PFSK-1 (cell line): ENCODE measurements at regions not wholly inside any gene's neighbourhood (a gene's known extent, or its start where the extent isn't known, plus 50 kb on each side); places are given as distances from the start of the nearest gene placed in this dataset.

Experiments used
- FOXP2 ChIP-seq: optimal IDR thresholded peaks from 2 replicates; pipeline ENCODE3; 2011; ENCODE audit warnings: borderline replicate concordance, control low read depth, inconsistent platforms; ENCODE audit not compliant: insufficient read depth; ENCODE audit errors: extremely low read length, extremely low read depth
- POLR2AphosphoS5 ChIP-seq: IDR thresholded peaks from 2 replicates; pipeline ENCODE4 v1.6.1; 2012; ENCODE audit warnings: low read depth, mild to moderate bottlenecking, control low read depth, low read length, moderate library complexity
- REST ChIP-seq, 2 experiments: IDR thresholded peaks; 2 replicates each; pipeline versions ENCODE4 v1.6.1 to v1.8.0; 2011 to 2012; ENCODE audit warnings: low read depth in 2 of 2, low read length in 2 of 2, control low read depth in 1 of 2, inconsistent platforms in 1 of 2, mild to moderate bottlenecking in 1 of 2, moderate library complexity in 1 of 2; ENCODE audit not compliant: insufficient read depth in 1 of 2
- SIN3A ChIP-seq: IDR thresholded peaks from 2 replicates; pipeline ENCODE4 v1.6.1; 2012; ENCODE audit warnings: mild to moderate bottlenecking, low read length, moderate library complexity, borderline replicate concordance; ENCODE audit not compliant: insufficient read depth
- TAF1 ChIP-seq: IDR thresholded peaks from 2 replicates; pipeline ENCODE4 v1.6.1; 2012; ENCODE audit warnings: low read length, control low read depth, borderline replicate concordance; ENCODE audit not compliant: insufficient read depth

GRCh38 chr10:109774121-109774440 is 149.2 kb downstream of the XPNPEP1 start:
- TF ChIP-seq FOXP2 (no peak), POLR2AphosphoS5 (no peak), SIN3A (no peak), REST (IDR thresholded peaks at IDR 0.05; ENCODE audit: insufficient read depth in 1 of 2, low read depth in 2 of 2, low read length in 2 of 2) (no peak), TAF1 (no peak)

GRCh38 chr10:109773288-109774120 is 149.8 kb downstream of the XPNPEP1 start:
- TF ChIP-seq REST (IDR thresholded peaks at IDR 0.05; ENCODE audit: insufficient read depth in 1 of 2, low read depth in 2 of 2, low read length in 2 of 2), result no peak
- TF ChIP-seq SIN3A, result no peak
- TF ChIP-seq FOXP2, result no peak
- no peak for TF ChIP-seq POLR2AphosphoS5

- TF ChIP-seq POLR2AphosphoS5 (no peak), SIN3A (no peak)
These were observed 152.6 kb downstream of the XPNPEP1 start for GRCh38 chr10:109770663-109771062.

- no peak for TF ChIP-seq TAF1
- no peak for TF ChIP-seq REST (IDR thresholded peaks at IDR 0.05; ENCODE audit: insufficient read depth in 1 of 2, low read depth in 2 of 2, low read length in 2 of 2)
- no peak for TF ChIP-seq POLR2AphosphoS5
- no peak for TF ChIP-seq SIN3A
- no peak for TF ChIP-seq FOXP2
These were observed 153.3 kb downstream of the XPNPEP1 start for GRCh38 chr10:109769966-109770365.

- TF ChIP-seq FOXP2 (no peak), POLR2AphosphoS5 (no peak), REST (IDR thresholded peaks at IDR 0.05; ENCODE audit: insufficient read depth in 1 of 2, low read depth in 2 of 2, low read length in 2 of 2) (no peak), SIN3A (no peak), TAF1 (no peak)
These were observed 157.5 kb downstream of the XPNPEP1 start for GRCh38 chr10:109765838-109766237.
